ENCODE measurements at regions not wholly inside any gene's neighbourhood (a gene's known extent, or its start where the extent isn't known, plus 50 kb on each side); places are given as distances from the start of the nearest gene placed in this dataset.

DNA sequence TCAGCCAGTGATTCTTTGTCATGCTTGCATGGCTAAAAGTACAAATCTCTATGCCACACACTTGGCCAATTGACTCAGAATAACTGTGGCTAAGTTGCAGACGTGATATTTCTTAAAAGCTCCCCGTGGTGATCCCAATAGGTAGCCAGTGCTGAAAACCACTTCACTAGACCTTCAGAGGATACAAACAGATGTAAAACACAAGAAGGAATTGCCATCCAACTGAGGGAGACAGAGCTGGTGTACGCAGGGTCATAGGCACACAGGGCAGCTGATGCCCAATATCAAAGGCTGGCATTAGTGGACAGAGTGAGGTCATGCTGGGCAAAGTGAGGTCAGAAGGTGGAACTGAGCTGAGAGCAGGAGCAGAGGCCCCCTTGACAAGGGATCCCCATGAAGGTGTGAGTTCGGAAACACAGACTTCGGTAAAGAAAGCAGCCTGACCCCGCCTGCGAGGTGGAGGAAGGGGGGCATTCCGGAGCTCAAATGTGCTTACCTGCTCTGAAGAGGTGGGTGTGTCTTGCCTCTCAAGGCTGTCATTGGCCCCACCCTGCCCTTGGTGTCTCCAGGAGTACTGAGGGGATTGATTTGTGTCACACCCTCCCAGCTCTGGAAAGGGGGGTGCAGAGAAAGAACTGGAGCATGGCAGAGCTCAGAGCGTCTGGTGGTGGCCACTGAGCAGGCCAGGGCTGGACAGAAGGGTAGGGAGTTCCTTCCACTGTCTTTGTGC is 344.9 kb upstream of the B3GAT1 start:
- H3K36me3 ChIP-seq: no peaks in the 10 kb centered on the region
- no peaks in the 10 kb centered on the region for H3K9me3 ChIP-seq
- H3K4me3 ChIP-seq: no peak overlapping the region
- no peak for DNase-seq
- no peaks in the 10 kb centered on the region for H3K27me3 ChIP-seq

DNA sequence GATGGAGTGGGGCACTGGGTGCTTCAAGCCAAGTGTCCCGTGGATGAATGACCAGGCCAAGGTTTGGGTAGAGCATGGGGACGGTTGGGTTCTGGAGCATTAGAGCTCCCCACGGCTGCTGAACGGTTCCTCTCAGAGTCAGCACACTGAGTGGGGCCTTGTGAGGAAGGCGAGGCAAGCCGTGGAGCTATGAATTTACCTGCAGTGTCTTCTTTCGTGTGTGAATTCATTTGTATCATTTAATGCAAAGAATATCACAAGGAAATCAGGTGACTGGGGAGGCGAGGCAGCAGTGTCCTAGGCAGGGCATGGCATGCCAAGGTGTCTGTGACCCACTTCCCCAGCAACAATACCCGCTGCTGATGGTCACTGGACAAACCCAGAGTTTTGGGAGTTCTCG is 343.5 kb upstream of the B3GAT1 start:
- Histone ChIP-seq H3K27me3 (no peaks in the 10 kb centered on the region), H3K4me3 (no peak overlapping the region), H3K36me3 (no peaks in the 10 kb centered on the region), H3K9me3 (no peaks in the 10 kb centered on the region)
- DNase-seq: no peak

- Histone ChIP-seq H3K9me3 (no peaks in the 10 kb centered on the region), H3K4me3 (no peak overlapping the region), H3K27me3 (no peaks in the 10 kb centered on the region), H3K36me3 (no peaks in the 10 kb centered on the region)
- DNase-seq: no peak
Measured at GRCh38 chr11:134754521-134755198, 342.6 kb upstream of the B3GAT1 start.

GRCh38 chr11:134753771-134754520 is 341.9 kb upstream of the B3GAT1 start:
- no peaks in the 10 kb centered on the region for H3K36me3 ChIP-seq
- no peak for DNase-seq
- H3K9me3 ChIP-seq: no peaks in the 10 kb centered on the region
- no peaks in the 10 kb centered on the region for H3K27me3 ChIP-seq
- no peak overlapping the region for H3K4me3 ChIP-seq

GRCh38 chr11:134752964-134753770 is 341.1 kb upstream of the B3GAT1 start:
- Histone ChIP-seq H3K27me3 (no peaks in the 10 kb centered on the region), H3K4me3 (no peak overlapping the region), H3K9me3 (no peaks in the 10 kb centered on the region), H3K36me3 (no peaks in the 10 kb centered on the region)
- DNase-seq: no peak

DNA sequence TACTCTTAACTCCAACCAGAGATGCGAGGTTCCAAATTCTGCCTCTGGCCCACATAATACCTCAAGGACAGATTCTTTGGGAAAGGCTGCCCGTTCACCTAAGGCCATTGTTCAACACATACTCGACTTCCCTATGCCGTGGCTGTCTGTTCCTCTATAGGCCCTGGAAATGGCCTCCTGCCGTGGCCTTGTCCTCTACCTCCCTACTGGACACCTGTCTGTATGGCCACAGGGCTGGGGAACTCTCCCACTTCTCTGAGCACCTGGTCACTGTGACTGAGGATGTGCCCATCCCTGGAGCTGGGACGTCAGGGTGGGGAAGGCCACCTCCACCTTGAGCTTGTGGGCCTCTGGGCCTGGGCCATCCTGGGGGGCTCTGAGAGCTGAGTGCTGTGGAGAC is 340.5 kb upstream of the B3GAT1 start:
- Histone ChIP-seq H3K9me3 (no peaks in the 10 kb centered on the region), H3K36me3 (no peaks in the 10 kb centered on the region)

DNA sequence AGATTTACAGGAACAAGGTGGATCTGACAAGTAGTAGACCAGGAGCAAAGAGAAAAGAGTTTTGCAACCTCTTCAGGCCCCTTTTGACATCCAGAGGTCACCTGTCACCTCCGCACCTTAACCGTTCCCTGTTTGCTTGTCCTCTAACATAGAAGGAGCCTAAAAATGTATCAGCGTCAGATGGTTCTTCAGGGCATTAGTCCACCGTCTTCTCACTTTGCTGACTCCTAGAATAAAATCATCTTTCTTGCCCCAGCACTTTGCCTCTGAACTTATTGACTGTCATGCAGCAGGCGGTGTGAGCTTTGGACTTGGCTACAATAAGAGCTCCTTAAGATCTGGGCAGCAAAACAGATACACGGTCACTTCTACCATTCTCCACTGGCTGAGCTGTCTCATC is 339.7 kb upstream of the B3GAT1 start:
- Histone ChIP-seq H3K4me3 (no peak overlapping the region), H3K9me3 (no peaks in the 10 kb centered on the region), H3K27me3 (no peaks in the 10 kb centered on the region), H3K36me3 (no peaks in the 10 kb centered on the region)
- DNase-seq: no peak

More for the DNA sequence above, 340.5 kb upstream of the B3GAT1 start:
- no peak for DNase-seq
- no peaks in the 10 kb centered on the region for H3K27me3 ChIP-seq
- no peak overlapping the region for H3K4me3 ChIP-seq

DNA sequence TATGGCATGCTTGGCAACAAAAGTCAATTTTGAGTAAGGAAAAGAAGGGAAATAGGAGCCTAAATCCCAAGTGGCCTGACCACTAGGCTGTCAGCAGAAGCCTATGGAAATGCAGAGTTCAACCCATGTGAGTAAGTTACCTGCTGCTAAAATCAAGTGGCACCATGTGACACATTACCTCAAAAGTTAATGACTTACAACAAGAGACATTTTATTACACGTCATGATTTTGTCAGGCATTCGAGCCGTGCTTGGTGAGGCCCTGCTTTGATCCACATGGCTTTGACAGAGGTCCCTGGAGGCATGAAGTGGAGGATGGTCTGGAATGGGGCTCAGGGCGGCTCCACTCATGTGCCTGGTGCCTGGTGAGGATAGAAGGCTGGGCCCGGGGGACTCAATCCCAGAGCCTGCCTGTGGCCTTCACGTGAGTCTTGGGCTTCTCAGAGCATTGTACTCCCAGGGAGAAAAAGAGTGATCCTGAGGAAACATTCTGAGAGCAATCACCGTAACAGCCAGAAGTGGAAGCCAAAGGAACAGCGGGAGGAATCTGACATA is 339.1 kb upstream of the B3GAT1 start:
- DNase-seq: no peak
- Histone ChIP-seq H3K36me3 (no peaks in the 10 kb centered on the region), H3K9me3 (no peaks in the 10 kb centered on the region; the same call in 1 of the 2 replicates), H3K27me3 (no peaks in the 10 kb centered on the region), H3K4me3 (no peak overlapping the region)

DNA sequence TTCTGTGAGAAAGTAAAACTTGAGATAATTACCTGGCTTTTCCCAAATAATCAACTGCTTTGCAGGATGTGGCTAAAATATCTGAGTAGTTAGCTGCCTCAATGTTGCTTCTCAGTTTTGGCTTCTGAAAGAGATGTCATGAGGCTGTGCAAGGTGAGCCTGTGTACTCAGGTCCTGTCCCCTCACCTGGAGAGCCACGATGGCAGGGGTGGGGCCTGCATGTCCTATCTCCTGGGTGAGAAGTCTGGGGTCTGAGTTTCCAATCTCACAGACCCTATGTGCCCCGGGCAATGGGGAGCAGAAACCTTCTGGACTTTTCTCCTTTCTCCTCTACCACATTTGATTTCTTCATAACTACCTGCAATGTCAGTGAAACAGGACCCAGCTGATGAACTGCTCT is 338.6 kb upstream of the B3GAT1 start:
- Histone ChIP-seq H3K27me3 (no peaks in the 10 kb centered on the region), H3K9me3 (no peaks in the 10 kb centered on the region; the same call in 1 of the 2 replicates), H3K4me3 (no peak overlapping the region), H3K36me3 (no peaks in the 10 kb centered on the region)
- no peak for DNase-seq

DNA sequence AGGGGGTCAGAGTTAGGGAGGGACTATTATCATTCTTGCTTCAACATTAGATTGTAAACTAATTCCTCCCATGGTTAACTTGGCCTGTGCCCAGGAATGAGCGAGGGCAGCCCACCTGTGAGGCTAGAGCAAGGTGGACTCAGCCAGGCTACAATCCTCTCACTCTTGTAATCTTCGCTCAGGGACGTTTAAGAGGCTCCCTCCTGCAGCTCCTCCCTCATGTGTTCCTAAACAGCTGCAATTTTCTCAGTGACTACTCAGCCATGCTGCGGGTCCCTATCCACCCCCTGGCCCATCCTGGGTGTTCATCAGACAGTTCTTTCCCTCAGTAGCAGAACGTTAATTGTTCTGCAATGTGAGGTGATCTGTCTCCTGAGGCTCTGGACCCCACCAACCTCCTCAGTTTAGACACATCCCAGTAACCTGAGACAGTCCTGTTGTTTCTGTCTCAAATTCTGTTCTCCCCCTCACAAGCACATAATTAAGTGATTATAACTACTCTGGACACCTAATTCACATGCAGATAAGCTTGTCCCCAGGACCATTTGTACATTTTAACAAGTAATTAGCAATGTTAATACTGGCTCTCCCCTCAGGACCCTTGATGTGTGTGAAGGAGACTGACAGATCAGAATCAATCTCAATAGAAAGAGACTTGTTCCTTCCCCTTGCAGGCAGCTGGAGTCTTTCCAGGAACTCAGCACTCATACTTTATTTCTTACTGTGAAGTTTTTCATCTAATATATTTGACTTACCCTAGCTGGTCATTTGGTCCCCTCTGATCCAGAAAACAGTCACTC is 337.2 kb upstream of the B3GAT1 start:
- no peak overlapping the region for H3K4me3 ChIP-seq

DNA sequence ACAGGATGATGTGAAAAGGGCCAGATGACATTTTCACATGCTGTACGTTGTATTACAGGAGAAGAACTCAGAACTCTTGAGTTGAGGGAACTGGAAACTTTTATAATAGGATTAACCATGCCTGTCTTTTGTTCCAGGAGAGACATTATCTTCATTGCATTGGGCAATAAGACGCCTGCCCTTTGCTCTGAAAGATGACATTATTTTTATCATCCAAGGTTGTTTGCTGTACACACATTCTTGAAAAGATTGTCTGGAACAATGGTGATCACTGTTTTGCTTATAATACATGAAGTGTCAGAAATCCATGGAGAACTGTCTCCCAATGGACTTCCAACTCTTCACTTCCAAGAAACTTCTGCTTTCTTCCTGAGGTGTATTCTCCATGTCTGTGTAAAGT is 334.6 kb upstream of the B3GAT1 start:
- H3K36me3 ChIP-seq: no peaks in the 10 kb centered on the region
- no peak overlapping the region for H3K4me3 ChIP-seq
- no peaks in the 10 kb centered on the region; the same call in 1 of the 2 replicates for H3K27me3 ChIP-seq
- no peak for DNase-seq
- H3K9me3 ChIP-seq: no peaks in the 10 kb centered on the region; the same call in none of the 2 replicates

More for the DNA sequence above, 337.2 kb upstream of the B3GAT1 start:
- no peaks in the 10 kb centered on the region for H3K27me3 ChIP-seq
- no peaks in the 10 kb centered on the region for H3K36me3 ChIP-seq
- no peaks in the 10 kb centered on the region; the same call in 1 of the 2 replicates for H3K9me3 ChIP-seq
- no peak for DNase-seq

DNA sequence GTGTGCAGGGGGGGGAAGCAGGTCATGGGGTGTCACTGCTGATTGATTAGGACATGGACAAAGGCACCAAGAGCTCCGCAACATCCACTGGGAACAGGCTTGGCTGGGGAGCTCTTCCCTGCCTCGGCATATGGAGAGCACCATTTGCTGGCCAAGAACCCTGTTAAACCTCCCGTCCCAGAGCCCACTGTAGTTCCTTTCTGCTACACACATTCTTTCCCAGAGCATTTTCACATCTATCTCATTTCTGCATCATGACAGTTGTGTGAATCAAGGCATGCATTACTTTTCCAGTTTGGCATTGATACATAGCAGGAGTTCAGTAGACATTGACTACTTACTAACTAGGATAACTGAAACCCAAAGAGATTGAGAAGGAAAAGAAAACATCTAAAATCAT is 333.4 kb upstream of the B3GAT1 start:
- no peak for DNase-seq
- Histone ChIP-seq H3K27me3 (no peaks in the 10 kb centered on the region; the same call in 1 of the 2 replicates), H3K36me3 (no peaks in the 10 kb centered on the region), H3K9me3 (no peaks in the 10 kb centered on the region; the same call in none of the 2 replicates), H3K4me3 (no peak overlapping the region)

DNA sequence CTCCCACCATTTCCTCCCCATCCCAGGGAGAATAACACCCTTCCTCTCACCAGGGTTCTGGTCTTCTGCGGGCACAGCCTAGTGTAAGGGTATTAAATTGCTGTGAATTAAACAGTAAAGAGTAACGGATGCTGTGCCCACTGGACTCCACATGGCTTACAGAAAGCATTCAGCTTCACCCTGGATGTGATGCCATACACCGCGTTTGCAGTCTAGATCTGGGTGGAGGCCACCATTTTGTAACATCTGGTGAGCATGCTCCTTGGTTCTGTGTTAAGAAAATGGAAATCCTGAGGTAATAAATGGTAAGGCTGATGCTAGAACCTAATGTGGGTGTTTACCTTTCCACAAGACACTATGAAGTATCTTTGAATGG is 331.8 kb upstream of the B3GAT1 start:
- no peak overlapping the region for H3K4me3 ChIP-seq
- H3K9me3 ChIP-seq: no peaks in the 10 kb centered on the region; the same call in none of the 2 replicates
- no peak for DNase-seq
- no peaks in the 10 kb centered on the region for H3K36me3 ChIP-seq
- H3K27me3 ChIP-seq: no peaks in the 10 kb centered on the region; the same call in 1 of the 2 replicates

DNA sequence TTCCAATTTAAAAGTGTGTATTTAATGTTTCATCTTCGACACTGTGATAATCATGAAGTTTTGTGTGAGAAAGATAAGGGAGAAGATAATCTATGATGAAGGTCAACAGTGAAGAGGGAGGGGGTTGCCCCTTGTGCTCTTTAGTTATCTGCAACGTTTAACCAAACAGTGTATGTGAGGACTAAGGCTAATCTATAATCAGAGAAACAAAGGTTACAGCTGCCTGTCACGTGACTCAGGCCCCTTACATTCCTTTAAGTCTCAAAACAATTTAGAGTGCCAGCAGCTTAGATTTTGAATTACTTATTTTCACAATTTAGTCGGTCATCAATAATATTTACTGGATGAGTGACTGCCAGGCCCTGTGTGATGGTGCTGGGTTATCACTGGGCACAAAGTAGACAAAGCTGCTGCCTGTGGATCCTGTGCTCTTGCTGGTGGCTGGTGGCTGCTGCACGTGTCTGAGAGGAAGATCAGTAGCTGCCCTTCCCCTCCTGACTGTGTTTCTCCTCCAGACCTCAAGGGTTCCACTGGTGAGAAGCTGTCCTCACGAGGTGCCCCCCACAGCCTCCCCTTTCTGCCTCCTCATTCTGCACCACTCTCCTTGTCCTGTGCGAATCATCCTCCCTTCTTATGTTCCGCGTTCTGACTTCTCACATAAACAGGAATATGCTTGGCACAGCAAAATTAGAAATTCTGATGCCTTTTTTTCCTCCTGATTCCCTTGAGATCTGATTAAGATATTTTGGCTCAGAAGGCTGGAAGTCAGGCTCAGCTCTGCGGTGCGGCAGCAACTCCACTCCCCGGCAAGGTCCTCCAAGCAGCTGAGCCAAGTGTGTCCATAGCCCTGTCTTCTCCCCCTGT is 331.1 kb upstream of the B3GAT1 start:
- no peaks in the 10 kb centered on the region; the same call in 1 of the 2 replicates for H3K27me3 ChIP-seq
- H3K36me3 ChIP-seq: no peaks in the 10 kb centered on the region
- DNase-seq: no peak
- H3K4me3 ChIP-seq: no peak overlapping the region
- no peaks in the 10 kb centered on the region; the same call in none of the 2 replicates for H3K9me3 ChIP-seq

- Histone ChIP-seq H3K4me3 (no peak overlapping the region), H3K27me3 (no peaks in the 10 kb centered on the region; the same call in 1 of the 2 replicates), H3K9me3 (no peaks in the 10 kb centered on the region; the same call in none of the 2 replicates), H3K36me3 (no peaks in the 10 kb centered on the region)
- peak; percentile 33 for DNase-seq
Measured at GRCh38 chr11:134742224-134742612, 330.2 kb upstream of the B3GAT1 start.
